Sigmoid colon (tissue), 6 donors: ENCODE measurements at regions not wholly inside any gene's neighbourhood (a gene's known extent, or its start where the extent isn't known, plus 50 kb on each side); places are given as distances from the start of the nearest gene placed in this dataset.

ENCODE experiments used
- DNase-seq: peaks from one replicate; pipeline ENCODE4 v3.0.0-alpha.2; 2019
- H3K27ac ChIP-seq, 4 donors: fragments of 200-600 bp; sonication (generic); one replicate each; pipeline ENCODE4 v1.5.1; 2016 to 2019; ENCODE audit warnings: mild to moderate bottlenecking in 1 of 4
- H3K27me3 ChIP-seq, 3 donors: fragments of 200-600 bp; sonication (generic); one replicate each; pipeline ENCODE4 v1.5.1; 2019; ENCODE audit warnings: mild to moderate bottlenecking in 1 of 3
- H3K36me3 ChIP-seq, 4 donors: fragments of 200-600 bp; sonication (generic); one replicate each; pipeline ENCODE4 v1.5.1; 2016 to 2019
- H3K4me1 ChIP-seq, 4 donors: fragments of 200-600 bp; sonication (generic); one replicate each; pipeline ENCODE4 v1.5.1; 2017 to 2019
- H3K4me3 ChIP-seq, 4 donors: fragments of 200-600 bp; sonication (generic); one replicate each; pipeline ENCODE4 v1.5.1; 2017 to 2019; ENCODE audit warnings: mild to moderate bottlenecking in 2 of 4, moderate library complexity in 1 of 4
- H3K9me3 ChIP-seq, 4 donors: fragments of 200-600 bp in 3 of 4; sonication (generic) in 3 of 4; one replicate each; pipeline versions ENCODE4 v1.5.1 to v1.6.1; 2013 to 2019
- CTCF ChIP-seq, 4 experiments: fragments of 450-650 bp in 3 of 4; fragments of 200-600 bp in 1 of 4; IDR thresholded peaks; one replicate each; pipeline ENCODE4 v1.5.1; 2016 to 2019; ENCODE audit warnings: antibody characterized with exemption in 4 of 4, mild to moderate bottlenecking in 3 of 4, moderate library complexity in 2 of 4
- EP300 ChIP-seq, 4 donors: sonication (generic); formaldehyde crosslinking; IDR thresholded peaks; one replicate each; pipeline ENCODE4 v1.6.1; 2017; ENCODE audit warnings: antibody characterized with exemption in 4 of 4
- POLR2A ChIP-seq, 2 donors: fragments of 450-650 bp; IDR thresholded peaks; one replicate each; pipeline ENCODE4 v1.6.1; 2016; ENCODE audit warnings: antibody characterized with exemption in 2 of 2, mild to moderate bottlenecking in 2 of 2, moderate library complexity in 2 of 2
- POLR2AphosphoS5 ChIP-seq, 4 donors: sonication (generic); formaldehyde crosslinking; IDR thresholded peaks; one replicate each; pipeline ENCODE4 v1.6.1; 2017; ENCODE audit warnings: antibody characterized with exemption in 4 of 4
- WGBS, 2 donors: extraction: QIAGEN DNeasy Blood & Tissue Kit; methylation state at CpG; one replicate each; pipeline ENCODE4 v1.1.7; 2013; 5-methylcytosine and 5-hydroxymethylcytosine counted together
- intact Hi-C: fragments of 100-400 bp; cut with DNase I; formaldehyde crosslinking; loops from one replicate; pipeline ENCODE4 v1.15.1; 2023
- donor health status: healthy with polysubstance abuse.
- donor health status: healthy.

- peaks cover 0 to 10% (median 0%) of the 10 kb centered on the region in 3 donors for H3K27me3 ChIP-seq
- no peak overlapping the region for H3K27ac ChIP-seq
- WGBS, 2 donors: 42 to 77% methylated on average over 14 of the region's 14 CpGs
- DNase-seq: no peak
- no peaks in the 10 kb centered on the region for H3K36me3 ChIP-seq
- intact Hi-C loops: no loop called here
- no peak overlapping the region for H3K4me3 ChIP-seq
- H3K4me1 ChIP-seq: peaks cover 0 to 4% (median 2%) of the 10 kb centered on the region in 4 donors
- no peak for TF ChIP-seq POLR2A (IDR thresholded peaks at IDR 0.05)
- TF ChIP-seq POLR2AphosphoS5 (IDR thresholded peaks at IDR 0.05): no peak
- no peak for TF ChIP-seq EP300 (IDR thresholded peaks at IDR 0.05)
- TF ChIP-seq CTCF (IDR thresholded peaks at IDR 0.05): no peak
- peaks cover 0 to 7% (median 2%) of the 10 kb centered on the region in 4 donors for H3K9me3 ChIP-seq
Observed at GRCh38 chr11:70611821-70612220, 213.5 kb downstream of the CTTN start.

GRCh38 chr11:70612459-70613141 lies 214.3 kb downstream of the CTTN start:
- Histone ChIP-seq H3K9me3 (peaks cover 0 to 7% (median 2%) of the 10 kb centered on the region in 4 donors), H3K36me3 (no peaks in the 10 kb centered on the region), H3K4me3 (no peak overlapping the region), H3K27me3 (peaks cover 0 to 10% (median 0%) of the 10 kb centered on the region in 3 donors), H3K27ac (no peak overlapping the region), H3K4me1 (peaks cover 0 to 4% (median 2%) of the 10 kb centered on the region in 4 donors)
- 88 to 93% methylated on average over 24 of the region's 24 CpGs for WGBS, 2 donors
- DNase-seq: no peak
- intact Hi-C loops: no loop called here
- no peak for TF ChIP-seq POLR2AphosphoS5 (IDR thresholded peaks at IDR 0.05)
- TF ChIP-seq CTCF (IDR thresholded peaks at IDR 0.05): no peak
- no peak for TF ChIP-seq EP300 (IDR thresholded peaks at IDR 0.05)
- no peak for TF ChIP-seq POLR2A (IDR thresholded peaks at IDR 0.05)

- no peaks in the 10 kb centered on the region for H3K36me3 ChIP-seq
- no peak overlapping the region for H3K27ac ChIP-seq
- H3K27me3 ChIP-seq: peaks cover 0 to 6% (median 0%) of the 10 kb centered on the region in 3 donors
- intact Hi-C loops: no loop called here
- DNase-seq: no peak
- H3K4me3 ChIP-seq: no peak overlapping the region
- no peak for TF ChIP-seq EP300 (IDR thresholded peaks at IDR 0.05)
- TF ChIP-seq POLR2AphosphoS5 (IDR thresholded peaks at IDR 0.05): no peak
- no peak for TF ChIP-seq POLR2A (IDR thresholded peaks at IDR 0.05)
- TF ChIP-seq CTCF (IDR thresholded peaks at IDR 0.05): no peak
- 88 to 91% methylated on average over 7 of the region's 7 CpGs for WGBS, 2 donors
- peaks cover 0 to 4% (median 2%) of the 10 kb centered on the region in 4 donors for H3K4me1 ChIP-seq
- H3K9me3 ChIP-seq: peaks cover 0 to 7% (median 2%) of the 10 kb centered on the region in 4 donors
Observed at GRCh38 chr11:70614034-70614681, 215.8 kb downstream of the CTTN start.

DNA sequence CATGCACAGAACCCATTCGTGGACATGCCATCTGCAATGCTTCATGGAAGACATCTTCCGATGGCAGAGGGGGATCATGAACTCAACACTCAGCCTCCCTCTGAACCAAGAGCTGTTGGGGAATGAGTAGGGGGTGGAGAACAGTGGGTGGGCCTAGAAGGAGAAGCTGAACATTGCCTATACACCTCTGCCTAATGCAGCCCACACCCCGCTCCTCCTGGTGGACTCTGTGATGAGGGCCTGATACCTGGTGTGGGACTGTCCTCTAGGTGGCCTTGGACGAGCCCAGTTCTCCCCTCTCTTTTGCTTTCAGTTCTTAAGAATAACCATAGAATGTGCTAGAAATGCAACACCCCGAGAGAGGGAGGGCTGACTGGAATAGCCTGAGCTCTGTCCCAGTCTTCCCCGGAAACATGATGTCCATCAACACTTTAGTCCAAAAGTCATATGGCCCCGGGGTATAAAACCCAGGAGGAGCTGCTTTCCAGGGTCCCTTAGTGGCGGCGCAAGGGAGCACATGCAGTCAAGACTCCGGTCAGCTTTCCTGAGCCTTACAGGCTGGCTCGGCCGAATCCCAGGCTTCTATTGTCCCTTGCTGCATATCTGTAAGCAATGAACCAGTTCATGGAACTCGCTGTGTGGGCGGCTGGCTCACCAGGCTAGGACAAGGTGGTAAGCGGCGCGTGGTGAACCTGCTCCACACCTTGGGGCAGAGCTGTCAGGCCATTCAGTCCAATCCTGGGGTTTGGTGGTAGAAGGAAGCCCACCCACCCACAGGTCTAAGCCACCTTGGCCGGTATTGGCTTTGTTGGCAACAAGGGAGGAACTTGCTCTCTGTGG lies 216.9 kb downstream of the CTTN start:
- H3K4me1 ChIP-seq: peaks cover 0 to 4% (median 1%) of the 10 kb centered on the region in 4 donors
- H3K27me3 ChIP-seq: peaks cover 0 to 6% (median 0%) of the 10 kb centered on the region in 3 donors
- WGBS, 2 donors: 94 to 98% methylated on average over 18 of the region's 18 CpGs
- TF ChIP-seq EP300 (IDR thresholded peaks at IDR 0.05) (no peak), POLR2A (IDR thresholded peaks at IDR 0.05) (no peak), POLR2AphosphoS5 (IDR thresholded peaks at IDR 0.05) (no peak), CTCF (IDR thresholded peaks at IDR 0.05) (no peak)
- H3K27ac ChIP-seq: no peak overlapping the region
- intact Hi-C loops: no loop called here
- DNase-seq: no peak
- no peaks in the 10 kb centered on the region for H3K36me3 ChIP-seq
- H3K4me3 ChIP-seq: no peak overlapping the region
- H3K9me3 ChIP-seq: peaks cover 0 to 7% (median 2%) of the 10 kb centered on the region in 4 donors
